ENCODE measurements at regions not wholly inside any gene's neighbourhood (a gene's known extent, or its start where the extent isn't known, plus 50 kb on each side); places are given as distances from the start of the nearest gene placed in this dataset.

GRCh38 chr18:41706301-41706700 lies 248.7 kb upstream of the PIK3C3 start:
- 73 to 81% (median 77%) methylated on average over 3 of the region's 3 CpGs for WGBS, 5 donors
- no peak overlapping the region for H3K27ac ChIP-seq
- no peaks in the 10 kb centered on the region for H3K36me3 ChIP-seq
- H3K9me3 ChIP-seq = no peaks in the 10 kb centered on the region
- intact Hi-C loops (cut with DNase I; ENCODE audit: low total_unique reads) = no loop called here
- TF ChIP-seq CTCF (IDR thresholded peaks at IDR 0.05 in 8 of 11, conservative IDR thresholded peaks at IDR 0.05 in 3 of 11) (no peak), POLR2AphosphoS5 (IDR thresholded peaks at IDR 0.05) (no peak), POLR2A (IDR thresholded peaks at IDR 0.05) (no peak)
- no peaks in the 10 kb centered on the region for H3K4me1 ChIP-seq
- no peak overlapping the region for H3K4me3 ChIP-seq
- no peaks in the 10 kb centered on the region for H3K27me3 ChIP-seq (replicated peaks in 1 of 7)
- DNase-seq = no peak

DNA sequence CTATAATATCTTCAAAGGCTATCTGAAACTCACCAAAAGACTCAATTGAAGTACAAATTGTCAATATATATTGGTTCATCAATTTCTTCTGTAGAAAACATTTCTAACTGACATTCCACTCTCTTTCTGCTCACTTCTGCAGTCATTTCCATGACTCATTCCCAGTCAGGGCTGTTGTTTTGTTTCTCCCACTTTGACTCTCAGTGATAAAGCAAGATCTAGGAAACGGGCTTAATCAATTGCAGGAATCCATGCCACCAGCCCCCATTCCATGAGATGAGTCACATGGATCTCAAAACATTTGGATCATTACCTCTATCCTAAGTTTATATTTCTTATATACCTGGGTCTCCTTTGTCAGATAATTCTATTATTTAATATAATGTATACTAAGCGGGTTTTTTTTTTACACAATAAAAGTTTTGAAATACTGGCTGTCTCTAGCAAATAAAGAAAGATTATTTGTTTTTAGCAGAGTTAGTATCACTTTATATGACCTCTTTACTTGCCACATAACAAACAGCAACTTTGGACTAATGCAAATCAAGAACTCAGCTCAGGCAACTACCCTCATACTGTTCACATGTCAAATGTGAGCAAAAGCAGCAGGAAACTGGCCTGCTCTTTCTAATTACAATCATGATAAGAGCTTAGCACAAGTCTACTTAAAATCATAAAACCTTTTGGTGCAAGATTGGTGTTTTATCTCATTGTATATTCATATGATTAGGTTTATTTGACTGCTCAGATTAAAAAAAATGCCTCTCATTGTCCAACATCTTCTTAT lies 251.1 kb upstream of the PIK3C3 start:
- DNase-seq = no peak
- H3K4me3 ChIP-seq = no peak overlapping the region
- intact Hi-C loops (cut with DNase I; ENCODE audit: low total_unique reads) = no loop called here
- TF ChIP-seq POLR2A (IDR thresholded peaks at IDR 0.05) (no peak), CTCF (IDR thresholded peaks at IDR 0.05 in 8 of 11, conservative IDR thresholded peaks at IDR 0.05 in 3 of 11) (no peak), POLR2AphosphoS5 (IDR thresholded peaks at IDR 0.05) (no peak)
- no peak overlapping the region for H3K27ac ChIP-seq
- H3K36me3 ChIP-seq = no peaks in the 10 kb centered on the region
- H3K4me1 ChIP-seq = no peaks in the 10 kb centered on the region
- WGBS, 5 donors = 58 to 84% (median 80%) methylated on average over 2 of the region's 2 CpGs
- H3K9me3 ChIP-seq = no peaks in the 10 kb centered on the region
- no peaks in the 10 kb centered on the region for H3K27me3 ChIP-seq (replicated peaks in 1 of 7)

GRCh38 chr18:41700416-41700815 lies 254.6 kb upstream of the PIK3C3 start:
- DNase-seq = no peak
- intact Hi-C loops (cut with DNase I; ENCODE audit: low total_unique reads) = no loop called here
- H3K4me3 ChIP-seq = no peak overlapping the region
- H3K9me3 ChIP-seq = no peaks in the 10 kb centered on the region
- no peaks in the 10 kb centered on the region for H3K36me3 ChIP-seq
- no peak overlapping the region for H3K27ac ChIP-seq
- WGBS, 5 donors = 66 to 80% (median 74%) methylated on average over 4 of the region's 4 CpGs
- H3K4me1 ChIP-seq = no peaks in the 10 kb centered on the region
- no peak for TF ChIP-seq CTCF (IDR thresholded peaks at IDR 0.05 in 8 of 11, conservative IDR thresholded peaks at IDR 0.05 in 3 of 11)
- no peak for TF ChIP-seq POLR2AphosphoS5 (IDR thresholded peaks at IDR 0.05)
- TF ChIP-seq POLR2A (IDR thresholded peaks at IDR 0.05) = no peak
- H3K27me3 ChIP-seq (replicated peaks in 1 of 7) = no peaks in the 10 kb centered on the region

GRCh38 chr18:41695441-41695840 lies 259.6 kb upstream of the PIK3C3 start:
- intact Hi-C loops (cut with DNase I; ENCODE audit: low total_unique reads) = no loop called here
- no peaks in the 10 kb centered on the region for H3K36me3 ChIP-seq
- H3K4me3 ChIP-seq = no peak overlapping the region
- H3K4me1 ChIP-seq = no peaks in the 10 kb centered on the region
- no peaks in the 10 kb centered on the region for H3K9me3 ChIP-seq
- no peak for DNase-seq
- no peak overlapping the region for H3K27ac ChIP-seq
- TF ChIP-seq CTCF (IDR thresholded peaks at IDR 0.05 in 8 of 11, conservative IDR thresholded peaks at IDR 0.05 in 3 of 11) = no peak
- TF ChIP-seq POLR2A (IDR thresholded peaks at IDR 0.05) = no peak
- TF ChIP-seq POLR2AphosphoS5 (IDR thresholded peaks at IDR 0.05) = no peak
- H3K27me3 ChIP-seq (replicated peaks in 1 of 7) = no peaks in the 10 kb centered on the region
